Keratinocyte (primary cell): ENCODE measurements at regions not wholly inside any gene's neighbourhood (a gene's known extent, or its start where the extent isn't known, plus 50 kb on each side); places are given as distances from the start of the nearest gene placed in this dataset.

ENCODE experiments used
- CTCF ChIP-seq, 3 experiments: IDR thresholded peaks in 1 of 3; conservative IDR thresholded peaks in 1 of 3; optimal IDR thresholded peaks in 1 of 3; 2 replicates in 2 of 3; 3 replicates in 1 of 3; pipeline versions ENCODE3 to v1.5.1; 2011; ENCODE audit warnings: low read length in 3 of 3, mild to moderate bottlenecking in 3 of 3, moderate library complexity in 2 of 3, control low read depth in 1 of 3, inconsistent platforms in 1 of 3; ENCODE audit not compliant: insufficient read depth in 2 of 3; ENCODE audit errors: extremely low read depth in 1 of 3
- EZH2 ChIP-seq: IDR thresholded peaks from one replicate; pipeline ENCODE4 v1.6.1; 2012; ENCODE audit warnings: inconsistent platforms, mild to moderate bottlenecking, low read length, moderate library complexity

- TF ChIP-seq CTCF (optimal IDR thresholded peaks at IDR 0.05 in 1 of 3, IDR thresholded peaks at IDR 0.05 in 1 of 3, conservative IDR thresholded peaks at IDR 0.05 in 1 of 3; ENCODE audit: extremely low read depth in 1 of 3, insufficient read depth in 2 of 3, low read length in 3 of 3) (no peak), EZH2 (no peak)
Observed at GRCh38 chr6:109269057-109269456, 113.2 kb downstream of the CD164 start.
